ENCODE measurements at regions not wholly inside any gene's neighbourhood (a gene's known extent, or its start where the extent isn't known, plus 50 kb on each side); places are given as distances from the start of the nearest gene placed in this dataset.

DNA sequence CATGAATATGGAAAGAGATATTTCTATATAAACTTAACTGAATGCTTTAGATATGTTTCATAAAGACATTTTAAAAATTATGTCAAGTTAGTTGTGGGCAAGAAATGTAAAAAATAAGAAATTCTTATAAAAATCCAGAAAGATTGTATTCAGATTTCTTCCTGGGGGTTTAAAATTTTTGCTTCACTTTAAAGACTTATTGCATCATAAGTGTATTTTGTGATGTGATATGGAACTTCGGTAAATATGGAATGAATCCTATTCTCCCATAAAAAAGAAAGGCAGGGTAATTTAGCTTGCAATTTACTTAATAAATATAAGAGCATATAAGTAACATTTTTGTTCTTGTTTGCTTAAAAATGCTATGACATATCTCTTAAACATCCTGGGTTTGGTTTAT, 104.8 kb upstream of the CWC22 start:
- TF ChIP-seq, protein P1, sequence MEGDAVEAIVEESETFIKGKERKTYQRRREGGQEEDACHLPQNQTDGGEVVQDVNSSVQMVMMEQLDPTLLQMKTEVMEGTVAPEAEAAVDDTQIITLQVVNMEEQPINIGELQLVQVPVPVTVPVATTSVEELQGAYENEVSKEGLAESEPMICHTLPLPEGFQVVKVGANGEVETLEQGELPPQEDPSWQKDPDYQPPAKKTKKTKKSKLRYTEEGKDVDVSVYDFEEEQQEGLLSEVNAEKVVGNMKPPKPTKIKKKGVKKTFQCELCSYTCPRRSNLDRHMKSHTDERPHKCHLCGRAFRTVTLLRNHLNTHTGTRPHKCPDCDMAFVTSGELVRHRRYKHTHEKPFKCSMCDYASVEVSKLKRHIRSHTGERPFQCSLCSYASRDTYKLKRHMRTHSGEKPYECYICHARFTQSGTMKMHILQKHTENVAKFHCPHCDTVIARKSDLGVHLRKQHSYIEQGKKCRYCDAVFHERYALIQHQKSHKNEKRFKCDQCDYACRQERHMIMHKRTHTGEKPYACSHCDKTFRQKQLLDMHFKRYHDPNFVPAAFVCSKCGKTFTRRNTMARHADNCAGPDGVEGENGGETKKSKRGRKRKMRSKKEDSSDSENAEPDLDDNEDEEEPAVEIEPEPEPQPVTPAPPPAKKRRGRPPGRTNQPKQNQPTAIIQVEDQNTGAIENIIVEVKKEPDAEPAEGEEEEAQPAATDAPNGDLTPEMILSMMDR (IDR thresholded peaks at IDR 0.05; ENCODE audit: low read length), result no peak
- TF ChIP-seq EZH2phosphoT487 (IDR thresholded peaks at IDR 0.05; ENCODE audit: low read length), result no peak
